Effector memory CD8-positive, alpha-beta T cell (primary cell): ENCODE measurements at regions not wholly inside any gene's neighbourhood (a gene's known extent, or its start where the extent isn't known, plus 50 kb on each side); places are given as distances from the start of the nearest gene placed in this dataset.

Experiments used
- ATAC-seq: fragments of 150-1000 bp; cut with Tn5 transposase; replicated peaks from 2 replicates; pipeline ENCODE4 v1.10.0; 2021; ENCODE audit warnings: mild to moderate bottlenecking, moderate library complexity
- DNase-seq, 3 experiments: peaks; one replicate each; pipeline ENCODE4 v3.0.0; 2021
- H3K27ac Mint-ChIP-seq, 2 donors: one replicate each; pipeline ENCODE4 v1.8.0; 2022; ENCODE audit warnings: mild to moderate bottlenecking in 2 of 2, mixed read lengths in 2 of 2, moderate library complexity in 2 of 2
- H3K27me3 Mint-ChIP-seq, 2 donors: one replicate each; pipeline ENCODE4 v1.8.0; 2022; ENCODE audit warnings: mixed read lengths in 2 of 2
- H3K36me3 Mint-ChIP-seq: one replicate; pipeline ENCODE4 v1.8.0; 2022; ENCODE audit warnings: mild to moderate bottlenecking, moderate library complexity, mixed read lengths; ENCODE audit not compliant: insufficient read depth
- H3K4me1 Mint-ChIP-seq, 2 donors: one replicate each; pipeline ENCODE4 v1.8.0; 2022; ENCODE audit warnings: low read depth in 2 of 2, mixed read lengths in 2 of 2
- H3K4me3 Mint-ChIP-seq, 2 donors: one replicate each; pipeline ENCODE4 v1.8.0; 2022; ENCODE audit warnings: mild to moderate bottlenecking in 2 of 2, mixed read lengths in 2 of 2, moderate library complexity in 2 of 2
- H3K9me3 Mint-ChIP-seq, 2 donors: one replicate each; pipeline ENCODE4 v1.8.0; 2022; ENCODE audit warnings: mixed read lengths in 2 of 2

- Mint-ChIP-seq H3K4me1 (no peaks in the 10 kb centered on the region), H3K4me3 (no peak overlapping the region), H3K27me3 (peaks cover 0 to 4% of the 10 kb centered on the region in 2 donors), H3K27ac (no peak overlapping the region), H3K9me3 (peaks cover 0 to 2% of the 10 kb centered on the region in 2 donors), H3K36me3 (no peaks in the 10 kb centered on the region)
- no peak for ATAC-seq
- no peak for DNase-seq
Observed at GRCh38 chr2:217467331-217467730, 535.5 kb downstream of the TNS1 start.

- no peaks in the 10 kb centered on the region for H3K36me3 Mint-ChIP-seq
- no peaks in the 10 kb centered on the region for H3K27me3 Mint-ChIP-seq
- H3K27ac Mint-ChIP-seq: no peak overlapping the region
- ATAC-seq: no peak
- no peaks in the 10 kb centered on the region for H3K4me1 Mint-ChIP-seq
- H3K9me3 Mint-ChIP-seq: peaks cover 0 to 2% of the 10 kb centered on the region in 2 donors
- H3K4me3 Mint-ChIP-seq: no peak overlapping the region
- no peak for DNase-seq
Observed at GRCh38 chr2:217466805-217467204, 536.0 kb downstream of the TNS1 start.

GRCh38 chr2:217466104-217466503, 536.7 kb downstream of the TNS1 start:
- no peaks in the 10 kb centered on the region for H3K4me1 Mint-ChIP-seq
- no peak overlapping the region for H3K27ac Mint-ChIP-seq
- H3K36me3 Mint-ChIP-seq: no peaks in the 10 kb centered on the region
- H3K4me3 Mint-ChIP-seq: no peak overlapping the region
- no peak for ATAC-seq
- DNase-seq: no peak
- H3K9me3 Mint-ChIP-seq: peaks cover 0 to 2% of the 10 kb centered on the region in 2 donors
- H3K27me3 Mint-ChIP-seq: no peaks in the 10 kb centered on the region

- no peak for DNase-seq
- Mint-ChIP-seq H3K9me3 (peaks cover 0 to 2% of the 10 kb centered on the region in 2 donors), H3K4me3 (no peak overlapping the region), H3K4me1 (no peaks in the 10 kb centered on the region), H3K27me3 (no peaks in the 10 kb centered on the region), H3K36me3 (no peaks in the 10 kb centered on the region), H3K27ac (no peak overlapping the region)
- no peak for ATAC-seq
Observed at GRCh38 chr2:217465100-217465499, 537.7 kb downstream of the TNS1 start.

GRCh38 chr2:217463402-217464075, 539.3 kb downstream of the TNS1 start:
- no peak for ATAC-seq
- Mint-ChIP-seq H3K27me3 (no peaks in the 10 kb centered on the region), H3K9me3 (peaks cover 0 to 2% of the 10 kb centered on the region in 2 donors)

GRCh38 chr2:217462121-217462520, 540.7 kb downstream of the TNS1 start:
- no peaks in the 10 kb centered on the region for H3K36me3 Mint-ChIP-seq
- no peaks in the 10 kb centered on the region for H3K4me1 Mint-ChIP-seq
- H3K9me3 Mint-ChIP-seq: peaks cover 0 to 2% of the 10 kb centered on the region in 2 donors
- ATAC-seq (no peak), DNase-seq (no peak)
- no peaks in the 10 kb centered on the region for H3K27me3 Mint-ChIP-seq
- H3K4me3 Mint-ChIP-seq: no peak overlapping the region
- no peak overlapping the region for H3K27ac Mint-ChIP-seq

More at GRCh38 chr2:217463402-217464075, 539.3 kb downstream of the TNS1 start:
- no peaks in the 10 kb centered on the region for H3K4me1 Mint-ChIP-seq
- DNase-seq: no peak
- H3K4me3 Mint-ChIP-seq: no peak overlapping the region
- H3K27ac Mint-ChIP-seq: no peak overlapping the region
- H3K36me3 Mint-ChIP-seq: no peaks in the 10 kb centered on the region

- ATAC-seq: no peak
- Mint-ChIP-seq H3K27ac (no peak overlapping the region), H3K9me3 (no peaks in the 10 kb centered on the region), H3K4me1 (no peaks in the 10 kb centered on the region), H3K4me3 (no peak overlapping the region), H3K36me3 (no peaks in the 10 kb centered on the region), H3K27me3 (no peaks in the 10 kb centered on the region)
- DNase-seq: no peak
Observed at GRCh38 chr2:217461674-217462073, 541.1 kb downstream of the TNS1 start.

GRCh38 chr2:217459680-217460405, 543.0 kb downstream of the TNS1 start:
- Mint-ChIP-seq H3K27ac (no peak overlapping the region), H3K9me3 (no peaks in the 10 kb centered on the region), H3K36me3 (no peaks in the 10 kb centered on the region)

GRCh38 chr2:217459016-217459415, 543.8 kb downstream of the TNS1 start:
- H3K27me3 Mint-ChIP-seq: no peaks in the 10 kb centered on the region
- no peaks in the 10 kb centered on the region for H3K4me1 Mint-ChIP-seq
- no peak for DNase-seq

More at GRCh38 chr2:217459680-217460405, 543.0 kb downstream of the TNS1 start:
- H3K4me3 Mint-ChIP-seq: no peak overlapping the region
- DNase-seq (no peak), ATAC-seq (no peak)
- H3K27me3 Mint-ChIP-seq: no peaks in the 10 kb centered on the region
- no peaks in the 10 kb centered on the region for H3K4me1 Mint-ChIP-seq

GRCh38 chr2:217456016-217456415, 546.8 kb downstream of the TNS1 start:
- H3K27me3 Mint-ChIP-seq: no peaks in the 10 kb centered on the region
- H3K36me3 Mint-ChIP-seq: peaks cover 2% of the 10 kb centered on the region
- no peak for DNase-seq

More at GRCh38 chr2:217459016-217459415, 543.8 kb downstream of the TNS1 start:
- no peak for ATAC-seq
- H3K9me3 Mint-ChIP-seq: no peaks in the 10 kb centered on the region
- no peaks in the 10 kb centered on the region for H3K36me3 Mint-ChIP-seq
- H3K4me3 Mint-ChIP-seq: no peak overlapping the region
- no peak overlapping the region for H3K27ac Mint-ChIP-seq

GRCh38 chr2:217452928-217453327, 549.9 kb downstream of the TNS1 start:
- Mint-ChIP-seq H3K27me3 (no peaks in the 10 kb centered on the region), H3K27ac (no peak overlapping the region), H3K9me3 (no peaks in the 10 kb centered on the region), H3K4me3 (no peak overlapping the region), H3K4me1 (no peaks in the 10 kb centered on the region), H3K36me3 (peaks cover 2% of the 10 kb centered on the region)
- ATAC-seq: no peak
- DNase-seq: no peak

More at GRCh38 chr2:217456016-217456415, 546.8 kb downstream of the TNS1 start:
- Mint-ChIP-seq H3K27ac (no peak overlapping the region), H3K4me3 (no peak overlapping the region), H3K9me3 (no peaks in the 10 kb centered on the region), H3K4me1 (no peaks in the 10 kb centered on the region)
- ATAC-seq: no peak

- ATAC-seq (no peak), DNase-seq (no peak)
- Mint-ChIP-seq H3K27me3 (peaks cover 2 to 6% of the 10 kb centered on the region in 2 donors), H3K27ac (no peak overlapping the region), H3K4me3 (no peak overlapping the region), H3K36me3 (peaks cover 2% of the 10 kb centered on the region), H3K9me3 (no peaks in the 10 kb centered on the region), H3K4me1 (no peaks in the 10 kb centered on the region)
Observed at GRCh38 chr2:217451666-217452065, 551.1 kb downstream of the TNS1 start.

- H3K4me3 Mint-ChIP-seq: no peak overlapping the region
- H3K27ac Mint-ChIP-seq: no peak overlapping the region
Observed at GRCh38 chr2:217449444-217449843, 553.4 kb downstream of the TNS1 start.

GRCh38 chr2:217448860-217449259, 553.9 kb downstream of the TNS1 start:
- no peak overlapping the region for H3K4me3 Mint-ChIP-seq
- DNase-seq: no peak
- peaks cover 0 to 1% of the 10 kb centered on the region in 2 donors for H3K9me3 Mint-ChIP-seq
- no peak for ATAC-seq
- H3K36me3 Mint-ChIP-seq: peaks cover 2% of the 10 kb centered on the region
- peaks cover 6 to 16% of the 10 kb centered on the region in 2 donors for H3K27me3 Mint-ChIP-seq
- H3K27ac Mint-ChIP-seq: no peak overlapping the region
- H3K4me1 Mint-ChIP-seq: no peaks in the 10 kb centered on the region

More at GRCh38 chr2:217449444-217449843, 553.4 kb downstream of the TNS1 start:
- Mint-ChIP-seq H3K27me3 (peaks cover 6 to 16% of the 10 kb centered on the region in 2 donors), H3K4me1 (no peaks in the 10 kb centered on the region), H3K9me3 (no peaks in the 10 kb centered on the region), H3K36me3 (peaks cover 2% of the 10 kb centered on the region)
- ATAC-seq: no peak
- no peak for DNase-seq
